Motor neuron (in vitro differentiated cells): ENCODE measurements at regions not wholly inside any gene's neighbourhood (a gene's known extent, or its start where the extent isn't known, plus 50 kb on each side); places are given as distances from the start of the nearest gene placed in this dataset.
A peak's percentile ranks its signal among the peaks of the same experiment; 100 is the strongest.
"Not testable (repeated sequence)": the region's sequence is repeated elsewhere in the genome, so short reads cannot be mapped to it uniquely, and the experiment has no call there.

ENCODE experiments used
- ATAC-seq, 8 experiments: fragments of 200-7000 bp; cut with Tn5 transposase; replicated peaks in 6 of 8; 2 replicates each; pipeline ENCODE4 v1.8.0; 2021; ENCODE audit warnings: mild to moderate bottlenecking in 8 of 8, moderate library complexity in 8 of 8
- H3K27ac ChIP-seq, 2 donors: fragments of 250-450 bp; sonication (Bioruptor Pico); 2 replicates each; pipeline ENCODE4 v1.9.0; 2021; ENCODE audit warnings: antibody characterized with exemption in 2 of 2, mild to moderate bottlenecking in 2 of 2, moderate library complexity in 1 of 2
- H3K4me1 ChIP-seq, 2 donors: fragments of 250-450 bp; sonication (Bioruptor Pico); replicated peaks in 1 of 2; 2 replicates each; pipeline ENCODE4 v1.6.1; 2021; ENCODE audit warnings: antibody characterized with exemption in 2 of 2, mild to moderate bottlenecking in 2 of 2, moderate library complexity in 1 of 2
- H3K4me3 ChIP-seq, 5 donors: fragments of 250-450 bp; sonication (Bioruptor Pico); 2 replicates each; pipeline ENCODE4 v1.9.0; 2021; ENCODE audit warnings: antibody characterized with exemption in 5 of 5, mild to moderate bottlenecking in 5 of 5, moderate library complexity in 4 of 5
- WGBS, 10 experiments: fragments of 450-650 bp; shearing (Covaris generic); methylation state at CpG; one replicate each; pipeline ENCODE4 v1.0.0; 2022; 5-methylcytosine and 5-hydroxymethylcytosine counted together
- in situ Hi-C, 9 experiments: fragments of 400-800 bp; cut with MboI; loops; one replicate each; pipeline ENCODE4 v1.15.0; 2021; ENCODE audit warnings: low sequenced_read_pairs in 9 of 9, low pct_unique_long_range_greater_than_20kb in 2 of 9; ENCODE audit not compliant: unreplicated experiment in 9 of 9

GRCh38 chr1:163558162-163558561, 236.4 kb downstream of the NUF2 start:
- WGBS, 10 experiments, result 42 to 90% (median 67%) methylated on average over 1 to 3 of the region's 3 CpGs; no CpG with 5 or more reads in 1 of the 10 experiments
- Histone ChIP-seq H3K27ac (no peak overlapping the region), H3K4me3 (no peak overlapping the region), H3K4me1 (peaks cover 4 to 25% of the 10 kb centered on the region in 2 donors)
- in situ Hi-C loops, result no loop called here
- ATAC-seq, result peak in 4 of 8 experiments; percentile 19 to 68 (median 57)

- Histone ChIP-seq H3K4me3 (no peak overlapping the region), H3K4me1 (peaks cover 14 to 47% of the 10 kb centered on the region in 2 donors), H3K27ac (no peak overlapping the region)
- in situ Hi-C loops, result no loop called here
- peak; percentile 67 to 93 (median 76) for ATAC-seq
- 8 to 50% (median 35%) methylated on average over 2 to 3 of the region's 3 CpGs; no CpG with 5 or more reads in 3 of the 10 experiments for WGBS, 10 experiments
These were observed 240.0 kb downstream of the NUF2 start for GRCh38 chr1:163561580-163562295.

- no peak overlapping the region for H3K27ac ChIP-seq
These were observed 240.6 kb downstream of the NUF2 start for GRCh38 chr1:163562355-163562754.

GRCh38 chr1:163565166-163565565, 243.4 kb downstream of the NUF2 start:
- ATAC-seq, result peak in 5 of 8 experiments; percentile 67 to 84 (median 76)
- Histone ChIP-seq H3K27ac (peak overlapping the region in 1 of 2 donors; percentile 31), H3K4me1 (peaks cover 14 to 32% of the 10 kb centered on the region in 2 donors), H3K4me3 (no peak overlapping the region)
- WGBS, 10 experiments, result 0 to 50% (median 35%) methylated on average over 1 to 3 of the region's 3 CpGs; no CpG with 5 or more reads in 2 of the 10 experiments
- in situ Hi-C loops, result no loop called here

More at GRCh38 chr1:163562355-163562754, 240.6 kb downstream of the NUF2 start:
- H3K4me1 ChIP-seq, result peaks cover 14 to 45% of the 10 kb centered on the region in 2 donors
- whole genome bisulfite sequencing, 10 experiments, result 67 to 100% (median 83%) methylated on average over 1 to 2 of the region's 2 CpGs; no CpG with 5 or more reads in 4 of the 10 experiments
- no peak overlapping the region for H3K4me3 ChIP-seq
- in situ Hi-C loops, result no loop called here
- ATAC-seq, result no peak

GRCh38 chr1:163570071-163570470, 248.3 kb downstream of the NUF2 start:
- Histone ChIP-seq H3K4me3 (no peak overlapping the region), H3K4me1 (peaks cover 4 to 17% of the 10 kb centered on the region in 2 donors), H3K27ac (no peak overlapping the region)
- 49 to 82% (median 66%) methylated on average over 2 to 4 of the region's 4 CpGs; no CpG with 5 or more reads in 2 of the 10 experiments for WGBS, 10 experiments
- ATAC-seq, result peak in 1 of 8 experiments; percentile 46
- in situ Hi-C loops, result no loop called here

GRCh38 chr1:163571950-163572349, 250.2 kb downstream of the NUF2 start:
- no peak for ATAC-seq
- peaks cover 0 to 6% of the 10 kb centered on the region in 2 donors for H3K4me1 ChIP-seq
- in situ Hi-C loops, result no loop called here
- 56 to 100% (median 85%) methylated on average over 3 to 4 of the region's 4 CpGs for WGBS, 10 experiments
- no peak overlapping the region for H3K27ac ChIP-seq
- no peak overlapping the region for H3K4me3 ChIP-seq

- WGBS, 10 experiments, result 54 to 100% (median 70%) methylated on average over 1 to 6 of the region's 6 CpGs; no CpG with 5 or more reads in 2 of the 10 experiments
- Histone ChIP-seq H3K27ac (no peak overlapping the region), H3K4me1 (peaks cover 0 to 6% of the 10 kb centered on the region in 2 donors), H3K4me3 (no peak overlapping the region)
- in situ Hi-C loops, result no loop called here
- no peak for ATAC-seq
These were observed 252.4 kb downstream of the NUF2 start for GRCh38 chr1:163574119-163574518.

GRCh38 chr1:163580926-163581325, 259.2 kb downstream of the NUF2 start:
- in situ Hi-C loops, result no loop called here
- 3 to 79% (median 53%) methylated on average over 1 to 3 of the region's 3 CpGs; no CpG with 5 or more reads in 1 of the 10 experiments for WGBS, 10 experiments
- H3K4me1 ChIP-seq, result peaks cover 9 to 28% of the 10 kb centered on the region in 2 donors
- ATAC-seq, result peak in 5 of 8 experiments; percentile 89 to 94 (median 93)
- no peak overlapping the region for H3K4me3 ChIP-seq
- no peak overlapping the region for H3K27ac ChIP-seq

GRCh38 chr1:163583661-163584181, 262.0 kb downstream of the NUF2 start:
- no peak overlapping the region for H3K4me3 ChIP-seq
- 16 to 75% (median 62%) methylated on average over 1 to 4 of the region's 4 CpGs for WGBS, 10 experiments
- in situ Hi-C loops, result no loop called here
- H3K4me1 ChIP-seq, result peaks cover 15 to 44% of the 10 kb centered on the region in 2 donors
- H3K27ac ChIP-seq, result no peak overlapping the region
- ATAC-seq, result no peak

GRCh38 chr1:163585796-163586195, 264.0 kb downstream of the NUF2 start:
- Histone ChIP-seq H3K4me3 (no peak overlapping the region), H3K4me1 (peaks cover 15 to 42% of the 10 kb centered on the region in 2 donors), H3K27ac (no peak overlapping the region)
- WGBS, 10 experiments, result 42 to 79% (median 59%) methylated on average over 2 to 3 of the region's 3 CpGs; no CpG with 5 or more reads in 2 of the 10 experiments
- in situ Hi-C loops, result no loop called here
- ATAC-seq, result peak in 5 of 8 experiments; percentile 17 to 71 (median 41)

GRCh38 chr1:163588796-163589195, 267.0 kb downstream of the NUF2 start:
- peaks cover 8 to 32% of the 10 kb centered on the region in 2 donors for H3K4me1 ChIP-seq
- no peak overlapping the region for H3K27ac ChIP-seq
- in situ Hi-C loops, result no loop called here
- 36 to 100% (median 89%) methylated on average over 1 to 2 of the region's 2 CpGs; no CpG with 5 or more reads in 2 of the 10 experiments for WGBS, 10 experiments
- no peak overlapping the region for H3K4me3 ChIP-seq
- ATAC-seq, result no peak

GRCh38 chr1:163589735-163590134, 268.0 kb downstream of the NUF2 start:
- in situ Hi-C loops, result no loop called here
- Histone ChIP-seq H3K4me3 (no peak overlapping the region), H3K4me1 (peaks cover 5 to 25% of the 10 kb centered on the region in 2 donors), H3K27ac (no peak overlapping the region)
- no peak for ATAC-seq
- WGBS, 10 experiments, result 0 to 100% (median 44%) methylated on average over 1 to 2 of the region's 2 CpGs; no CpG with 5 or more reads in 6 of the 10 experiments

GRCh38 chr1:163591131-163591530, 269.4 kb downstream of the NUF2 start:
- peaks cover 4 to 15% of the 10 kb centered on the region in 2 donors for H3K4me1 ChIP-seq
- H3K27ac ChIP-seq, ATAC-seq, H3K4me3 ChIP-seq, in situ Hi-C loops: not testable (repeated sequence)
- WGBS, 10 experiments, result 30 to 100% (median 78%) methylated on average over 1 to 2 of the region's 2 CpGs; no CpG with 5 or more reads in 4 of the 10 experiments
